IMR-90 (cell line): ENCODE measurements at regions not wholly inside any gene's neighbourhood (a gene's known extent, or its start where the extent isn't known, plus 50 kb on each side); places are given as distances from the start of the nearest gene placed in this dataset.
"Not testable (repeated sequence)": the region's sequence is repeated elsewhere in the genome, so short reads cannot be mapped to it uniquely, and the experiment has no call there.

Experiments
- BHLHE40 ChIP-seq: fragments of 150-350 bp; IDR thresholded peaks from 2 replicates; pipeline ENCODE4 v1.6.1; 2016; ENCODE audit warnings: mild to moderate bottlenecking, low read depth, low read length
- USF2 ChIP-seq: fragments of 150-350 bp; IDR thresholded peaks from 2 replicates; pipeline ENCODE4 v1.6.1; 2017; ENCODE audit warnings: mild to moderate bottlenecking, antibody characterized with exemption, low read length, low read depth

- TF ChIP-seq BHLHE40, USF2: not testable (repeated sequence)
These were observed 435.9 kb downstream of the SPATA31A1 start for GRCh38 chr9:39791356-39791755.
